BJ (cell line): ENCODE measurements at regions not wholly inside any gene's neighbourhood (a gene's known extent, or its start where the extent isn't known, plus 50 kb on each side); places are given as distances from the start of the nearest gene placed in this dataset.

Experiments
- CTCF ChIA-PET: fragments of 350-600 bp; formaldehyde crosslinking; extraction: SDS; loops from one replicate; lab custom pipeline; 2021; ENCODE audit warnings: antibody characterized with exemption, inconsistent platforms; lab: Yijun Ruan, JAX
- POLR2A ChIA-PET: fragments of 300-600 bp; sonication (Branson Sonifier 250); formaldehyde crosslinking; extraction: SDS; loops from one replicate; lab custom pipeline; 2021; ENCODE audit warnings: antibody characterized with exemption; lab: Charles Lee
- DNase-seq: peaks from one replicate; pipeline ENCODE4 v3.0.0-alpha.2; 2011; ENCODE audit warnings: low read depth
- H3K27me3 ChIP-seq: 2 replicates; pipeline ENCODE4 v1.6.0; 2011; ENCODE audit warnings: low read length; ENCODE audit not compliant: control insufficient read depth, insufficient read depth
- H3K36me3 ChIP-seq: 2 replicates; pipeline ENCODE4 v1.5.1; 2011; ENCODE audit warnings: low read length; ENCODE audit not compliant: control insufficient read depth, insufficient read depth
- H3K4me3 ChIP-seq: 2 replicates; pipeline ENCODE4 v1.5.1; 2011; ENCODE audit warnings: low read depth, mild to moderate bottlenecking, control low read depth, low read length
- TF ChIP-seq, protein P1 (sequence below): IDR thresholded peaks from 2 replicates; pipeline ENCODE4 v1.5.1; 2011; ENCODE audit warnings: low read depth, mild to moderate bottlenecking, control low read depth, inconsistent platforms, low read length, moderate library complexity; ENCODE audit not compliant: insufficient read depth

DNA sequence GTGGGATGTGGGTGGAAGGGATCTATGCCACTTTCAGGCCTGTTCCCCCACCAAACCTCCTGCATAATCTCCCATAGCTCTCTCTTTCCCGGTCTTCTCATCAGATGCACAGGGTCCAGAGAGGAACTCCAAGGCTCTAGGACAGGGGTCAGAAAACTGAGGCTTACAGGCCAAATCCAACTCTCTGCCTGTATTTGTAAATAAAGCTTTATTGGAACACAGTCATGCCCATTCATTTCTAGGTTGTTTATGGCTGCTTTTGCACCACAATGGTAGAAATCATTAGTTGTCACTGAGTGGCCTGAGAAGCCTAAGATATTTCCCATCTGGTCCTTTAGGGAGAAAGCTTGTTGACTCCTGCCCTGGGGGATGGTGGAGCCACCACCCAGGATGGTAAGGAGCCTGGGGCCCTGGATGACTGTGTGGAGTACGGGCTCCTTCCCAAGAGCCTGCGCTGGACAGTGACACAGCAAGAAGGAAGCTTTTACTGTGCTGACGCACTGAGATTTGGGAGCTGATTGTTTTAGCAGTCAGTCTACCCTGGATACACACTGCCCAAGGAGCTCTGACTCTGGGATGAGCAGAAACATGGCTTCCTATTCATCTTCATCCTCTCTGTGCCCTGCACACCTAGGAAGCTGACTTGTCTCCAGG is 64.0 kb upstream of the RAPGEF1 start:
- no peak for DNase-seq
- TF ChIP-seq, protein P1, sequence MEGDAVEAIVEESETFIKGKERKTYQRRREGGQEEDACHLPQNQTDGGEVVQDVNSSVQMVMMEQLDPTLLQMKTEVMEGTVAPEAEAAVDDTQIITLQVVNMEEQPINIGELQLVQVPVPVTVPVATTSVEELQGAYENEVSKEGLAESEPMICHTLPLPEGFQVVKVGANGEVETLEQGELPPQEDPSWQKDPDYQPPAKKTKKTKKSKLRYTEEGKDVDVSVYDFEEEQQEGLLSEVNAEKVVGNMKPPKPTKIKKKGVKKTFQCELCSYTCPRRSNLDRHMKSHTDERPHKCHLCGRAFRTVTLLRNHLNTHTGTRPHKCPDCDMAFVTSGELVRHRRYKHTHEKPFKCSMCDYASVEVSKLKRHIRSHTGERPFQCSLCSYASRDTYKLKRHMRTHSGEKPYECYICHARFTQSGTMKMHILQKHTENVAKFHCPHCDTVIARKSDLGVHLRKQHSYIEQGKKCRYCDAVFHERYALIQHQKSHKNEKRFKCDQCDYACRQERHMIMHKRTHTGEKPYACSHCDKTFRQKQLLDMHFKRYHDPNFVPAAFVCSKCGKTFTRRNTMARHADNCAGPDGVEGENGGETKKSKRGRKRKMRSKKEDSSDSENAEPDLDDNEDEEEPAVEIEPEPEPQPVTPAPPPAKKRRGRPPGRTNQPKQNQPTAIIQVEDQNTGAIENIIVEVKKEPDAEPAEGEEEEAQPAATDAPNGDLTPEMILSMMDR = no peak
- Histone ChIP-seq H3K36me3 (no peaks in the 10 kb centered on the region), H3K4me3 (no peak overlapping the region), H3K27me3 (peaks cover 11% of the 10 kb centered on the region)
- CTCF ChIA-PET = no interaction called here
- POLR2A ChIA-PET = interaction anchor here (0.6 kb wide), 1 partner anchor 77 kb away, joined by 5 read pairs; no protein-coding TSS in a partner anchor

GRCh38 chr9:131801810-131802209 is 61.9 kb upstream of the RAPGEF1 start:
- CTCF ChIA-PET = no interaction called here
- no peaks in the 10 kb centered on the region for H3K36me3 ChIP-seq

GRCh38 chr9:131800843-131801242 is 61.0 kb upstream of the RAPGEF1 start:
- TF ChIP-seq, protein P1 = no peak
- CTCF ChIA-PET = no interaction called here
- no peaks in the 10 kb centered on the region for H3K36me3 ChIP-seq
- H3K27me3 ChIP-seq = peaks cover 2% of the 10 kb centered on the region
- DNase-seq = no peak
- H3K4me3 ChIP-seq = no peak overlapping the region
- POLR2A ChIA-PET = no interaction called here

More at GRCh38 chr9:131801810-131802209, 61.9 kb upstream of the RAPGEF1 start:
- H3K4me3 ChIP-seq = no peak overlapping the region
- POLR2A ChIA-PET = no interaction called here
- peaks cover 4% of the 10 kb centered on the region for H3K27me3 ChIP-seq
- no peak for DNase-seq
- TF ChIP-seq, protein P1 = no peak

DNA sequence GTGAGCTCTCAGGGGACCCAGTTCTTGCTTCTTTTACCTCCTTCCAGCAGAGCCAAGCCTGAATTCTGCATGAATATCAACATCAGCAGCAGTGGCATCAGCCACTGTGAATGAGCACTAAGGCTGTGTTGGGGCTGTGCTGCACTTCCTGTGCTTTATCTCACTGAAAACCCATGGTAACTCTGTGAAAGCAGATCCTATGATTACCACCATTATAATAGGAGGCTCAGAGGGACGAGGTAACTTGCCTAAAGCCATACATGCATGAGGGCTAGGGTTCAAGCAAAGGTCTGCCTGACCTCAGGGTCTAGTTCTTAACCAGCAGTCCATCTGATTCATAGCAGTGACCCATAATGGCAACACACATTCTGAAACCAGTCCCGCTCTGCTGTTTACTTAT is 60.5 kb upstream of the RAPGEF1 start:
- ChIA-PET POLR2A (no interaction called here), CTCF (no interaction called here)
- H3K4me3 ChIP-seq = no peak overlapping the region
- H3K27me3 ChIP-seq = peaks cover 2% of the 10 kb centered on the region
- DNase-seq = no peak
- no peaks in the 10 kb centered on the region for H3K36me3 ChIP-seq
- TF ChIP-seq, protein P1 = no peak

DNA sequence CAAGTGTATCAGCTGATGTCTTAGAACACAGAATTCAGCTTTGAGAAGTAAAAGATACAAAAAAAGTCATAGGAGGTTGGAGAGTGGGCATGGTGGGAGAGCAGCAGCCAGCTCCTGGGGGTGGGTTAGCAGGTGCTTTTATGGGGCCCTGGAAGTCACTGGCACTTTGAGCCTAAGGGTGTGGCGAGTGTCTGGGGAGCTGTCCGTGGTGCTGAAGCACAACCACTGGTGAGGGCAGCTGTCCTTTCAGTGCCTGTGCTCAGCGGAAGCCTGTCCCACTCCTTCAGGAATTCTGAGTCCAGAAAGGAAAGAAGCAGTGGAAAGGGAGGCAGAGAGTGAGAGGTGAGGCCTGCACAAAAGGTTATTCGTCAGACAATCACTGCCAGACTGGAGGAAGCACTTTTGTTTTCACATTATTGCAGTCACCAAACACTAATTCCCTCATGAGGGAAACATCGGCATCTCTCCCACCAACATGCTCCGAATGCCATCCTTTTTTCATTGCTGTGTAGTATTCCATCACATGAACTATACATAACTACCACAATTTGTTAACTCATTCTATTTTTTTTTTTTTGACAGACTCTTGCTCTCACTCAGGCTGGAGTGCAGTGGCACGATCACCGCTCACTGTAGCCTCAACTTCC is 59.4 kb upstream of the RAPGEF1 start:
- Histone ChIP-seq H3K36me3 (no peaks in the 10 kb centered on the region), H3K4me3 (no peak overlapping the region), H3K27me3 (peaks cover 5% of the 10 kb centered on the region)
- DNase-seq = no peak
- CTCF ChIA-PET = interaction anchor here (1.8 kb wide), 1 partner anchor 437 kb away, joined by 8 read pairs; no protein-coding TSS in a partner anchor
- POLR2A ChIA-PET = no interaction called here
- TF ChIP-seq, protein P1 = no peak
